Right lobe of liver (tissue), 6 donors: ENCODE measurements at regions not wholly inside any gene's neighbourhood (a gene's known extent, or its start where the extent isn't known, plus 50 kb on each side); places are given as distances from the start of the nearest gene placed in this dataset.

ENCODE experiments used
- ATAC-seq, 4 donors: fragments of 200-7000 bp; cut with Tn5 transposase; one replicate each; pipeline ENCODE4 v1.9.1; 2020; ENCODE audit warnings: mild to moderate bottlenecking in 4 of 4, moderate library complexity in 4 of 4
- DNase-seq, 3 donors: peaks; one replicate each; pipeline ENCODE4 v3.0.0-alpha.2; 2020
- H3K27ac ChIP-seq, 3 donors: fragments of 200-600 bp; one replicate each; pipeline ENCODE4 v1.8.0; 2022
- H3K27me3 ChIP-seq, 2 donors: fragments of 200-600 bp; one replicate each; pipeline ENCODE4 v1.8.0; 2022
- H3K36me3 ChIP-seq, 4 donors: fragments of 200-600 bp; sonication (generic) in 1 of 4; one replicate each; pipeline versions ENCODE4 v1.5.1 to v1.8.0; 2017 to 2022; ENCODE audit warnings: control low read depth in 1 of 4
- H3K4me1 ChIP-seq, 4 donors: fragments of 200-600 bp; sonication (generic) in 1 of 4; one replicate each; pipeline versions ENCODE4 v1.5.1 to v1.8.0; 2017 to 2022; ENCODE audit warnings: control low read depth in 1 of 4
- H3K4me3 ChIP-seq, 3 donors: fragments of 200-600 bp; one replicate each; pipeline ENCODE4 v1.8.0; 2022
- H3K9me3 ChIP-seq, 4 donors: fragments of 200-600 bp; sonication (generic) in 1 of 4; one replicate each; pipeline versions ENCODE4 v1.5.1 to v1.8.0; 2017 to 2022; ENCODE audit warnings: control low read depth in 1 of 4
- POLR2A ChIP-seq: fragments of 450-650 bp; IDR thresholded peaks from one replicate; pipeline ENCODE4 v1.6.1; 2017; ENCODE audit warnings: antibody characterized with exemption, mild to moderate bottlenecking
- WGBS: methylation state at CpG from one replicate; pipeline ENCODE4 v1.1.6; 2018; ENCODE audit warnings: low coverage, low lambda C conversion rate; ENCODE audit not compliant: insufficient coverage; ENCODE audit errors: missing lambda C conversion rate; 5-methylcytosine and 5-hydroxymethylcytosine counted together
- intact Hi-C, 2 donors: fragments of 100-400 bp; cut with DNase I; formaldehyde crosslinking; loops; one replicate each; pipeline versions ENCODE4 v1.11.2 to v1.14.1; 2022
- TF ChIP-seq, protein P1 (sequence below), 4 donors: fragments of 200-600 bp in 3 of 4; fragments of 450-650 bp in 1 of 4; IDR thresholded peaks; one replicate each; pipeline versions ENCODE4 v1.5.1 to v1.8.0; 2016 to 2022; ENCODE audit warnings: antibody characterized with exemption in 4 of 4, mild to moderate bottlenecking in 2 of 4
- donor health status: DM: no; HTN: yes; CAD: no.
- donor health status: DM: no; HTN: no; CAD: no.
- donor health status: DM: no; HTN: no; CAD: no.
- donor health status: DM: no; HTN: yes; CAD: no.
- donor health status: DM: no; HTN: yes; CAD: no.

DNA sequence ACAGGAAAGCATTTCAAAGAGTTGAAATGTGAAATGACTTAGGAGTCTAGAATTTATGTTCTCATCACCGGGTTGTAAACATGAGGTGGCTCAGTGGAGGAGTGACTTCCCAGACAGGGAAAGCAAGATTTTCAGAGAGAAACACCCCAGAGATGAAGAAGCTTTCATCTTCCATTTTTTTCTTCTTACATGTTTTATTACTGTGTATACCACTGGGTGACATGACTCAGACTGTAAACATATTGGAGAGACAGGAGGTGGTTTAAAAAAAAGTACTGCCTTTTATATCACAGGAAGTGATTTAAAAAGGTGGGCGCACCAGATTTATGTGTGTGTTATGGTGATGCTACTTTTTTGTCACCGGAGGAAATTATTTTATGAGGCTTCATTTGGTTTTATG, 209.1 kb upstream of the TUT7 start:
- ATAC-seq = no peak
- intact Hi-C loops = no loop called here

GRCh38 chr9:86562691-86563090, 208.5 kb upstream of the TUT7 start:
- Histone ChIP-seq H3K27me3 (no peaks in the 10 kb centered on the region), H3K9me3 (no peaks in the 10 kb centered on the region), H3K36me3 (no peaks in the 10 kb centered on the region), H3K4me1 (no peaks in the 10 kb centered on the region), H3K27ac (no peak overlapping the region), H3K4me3 (no peak overlapping the region)
- 42% methylated on average over 5 of the region's 5 CpGs for WGBS
- ATAC-seq (no peak), DNase-seq (no peak)
- no peak for TF ChIP-seq POLR2A
- TF ChIP-seq, protein P1, sequence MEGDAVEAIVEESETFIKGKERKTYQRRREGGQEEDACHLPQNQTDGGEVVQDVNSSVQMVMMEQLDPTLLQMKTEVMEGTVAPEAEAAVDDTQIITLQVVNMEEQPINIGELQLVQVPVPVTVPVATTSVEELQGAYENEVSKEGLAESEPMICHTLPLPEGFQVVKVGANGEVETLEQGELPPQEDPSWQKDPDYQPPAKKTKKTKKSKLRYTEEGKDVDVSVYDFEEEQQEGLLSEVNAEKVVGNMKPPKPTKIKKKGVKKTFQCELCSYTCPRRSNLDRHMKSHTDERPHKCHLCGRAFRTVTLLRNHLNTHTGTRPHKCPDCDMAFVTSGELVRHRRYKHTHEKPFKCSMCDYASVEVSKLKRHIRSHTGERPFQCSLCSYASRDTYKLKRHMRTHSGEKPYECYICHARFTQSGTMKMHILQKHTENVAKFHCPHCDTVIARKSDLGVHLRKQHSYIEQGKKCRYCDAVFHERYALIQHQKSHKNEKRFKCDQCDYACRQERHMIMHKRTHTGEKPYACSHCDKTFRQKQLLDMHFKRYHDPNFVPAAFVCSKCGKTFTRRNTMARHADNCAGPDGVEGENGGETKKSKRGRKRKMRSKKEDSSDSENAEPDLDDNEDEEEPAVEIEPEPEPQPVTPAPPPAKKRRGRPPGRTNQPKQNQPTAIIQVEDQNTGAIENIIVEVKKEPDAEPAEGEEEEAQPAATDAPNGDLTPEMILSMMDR (IDR thresholded peaks at IDR 0.05) = no peak
- intact Hi-C loops = no loop called here

More for the DNA sequence above, 209.1 kb upstream of the TUT7 start:
- WGBS = 65% methylated on average over 3 of the region's 3 CpGs
- H3K36me3 ChIP-seq = no peaks in the 10 kb centered on the region
- no peak overlapping the region for H3K4me3 ChIP-seq
- H3K4me1 ChIP-seq = no peaks in the 10 kb centered on the region
- H3K9me3 ChIP-seq = no peaks in the 10 kb centered on the region
- TF ChIP-seq, protein P1 (IDR thresholded peaks at IDR 0.05) = no peak
- no peak for TF ChIP-seq POLR2A
- DNase-seq = no peak
- H3K27ac ChIP-seq = no peak overlapping the region
- no peaks in the 10 kb centered on the region for H3K27me3 ChIP-seq

- H3K4me1 ChIP-seq = no peaks in the 10 kb centered on the region
- no peak overlapping the region for H3K4me3 ChIP-seq
- ATAC-seq (no peak), DNase-seq (no peak)
- WGBS = 86% methylated on average over 3 of the region's 3 CpGs
- intact Hi-C loops = no loop called here
- H3K9me3 ChIP-seq = no peaks in the 10 kb centered on the region
- no peaks in the 10 kb centered on the region for H3K27me3 ChIP-seq
- no peaks in the 10 kb centered on the region for H3K36me3 ChIP-seq
- TF ChIP-seq, protein P1 (IDR thresholded peaks at IDR 0.05) = no peak
- no peak for TF ChIP-seq POLR2A
- no peak overlapping the region for H3K27ac ChIP-seq
These were observed 203.7 kb upstream of the TUT7 start for GRCh38 chr9:86557918-86558317.

DNA sequence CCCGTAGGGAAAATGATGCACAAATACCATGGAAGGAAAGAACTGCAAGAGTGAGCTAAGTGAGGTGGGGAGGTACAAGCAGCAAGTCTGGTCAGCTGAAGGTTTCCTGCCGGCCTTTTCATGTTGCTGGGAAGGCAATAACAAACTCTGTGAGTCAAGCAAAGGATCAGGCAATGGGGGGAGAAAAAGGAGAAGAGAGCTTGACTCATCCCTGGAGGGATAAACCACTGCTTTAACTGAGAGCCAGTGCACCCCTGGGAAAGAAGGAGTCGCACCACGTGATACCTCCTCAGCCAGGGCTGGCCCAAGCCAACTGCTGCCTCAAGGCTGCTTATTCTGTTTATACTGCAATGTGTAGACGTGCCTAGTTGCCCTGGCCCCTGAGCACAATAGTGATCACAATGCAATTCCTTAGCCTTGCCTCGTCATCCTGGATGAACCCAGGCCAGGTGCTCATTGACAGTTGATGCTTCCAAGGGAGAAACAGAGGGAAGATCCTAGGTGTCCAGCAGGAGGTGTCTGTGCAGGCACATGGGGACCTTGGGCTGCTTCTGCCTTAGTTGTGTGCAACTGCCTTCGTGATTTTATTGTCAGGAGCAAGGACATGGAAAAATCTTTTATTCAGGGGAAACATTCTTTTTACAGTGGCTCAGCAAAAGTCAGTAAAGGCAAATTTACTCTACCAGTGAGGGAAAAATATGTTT, 203.0 kb upstream of the TUT7 start:
- no peaks in the 10 kb centered on the region for H3K36me3 ChIP-seq
- H3K4me3 ChIP-seq = no peak overlapping the region
- DNase-seq (no peak), ATAC-seq (no peak)
- no peaks in the 10 kb centered on the region for H3K27me3 ChIP-seq
- no peaks in the 10 kb centered on the region for H3K4me1 ChIP-seq
- intact Hi-C loops = no loop called here
- H3K9me3 ChIP-seq = no peaks in the 10 kb centered on the region
- H3K27ac ChIP-seq = no peak overlapping the region
- TF ChIP-seq, protein P1 (IDR thresholded peaks at IDR 0.05) = no peak
- no peak for TF ChIP-seq POLR2A
- WGBS = 35% methylated on average over 5 of the region's 7 CpGs

- DNase-seq (no peak), ATAC-seq (no peak)
- no peaks in the 10 kb centered on the region for H3K27me3 ChIP-seq
- TF ChIP-seq, protein P1 (IDR thresholded peaks at IDR 0.05) = no peak
- TF ChIP-seq POLR2A = no peak
- H3K4me1 ChIP-seq = no peaks in the 10 kb centered on the region
- H3K9me3 ChIP-seq = no peaks in the 10 kb centered on the region
- WGBS = 38% methylated on average over 2 of the region's 2 CpGs
- no peaks in the 10 kb centered on the region for H3K36me3 ChIP-seq
- intact Hi-C loops = no loop called here
- H3K27ac ChIP-seq = no peak overlapping the region
- H3K4me3 ChIP-seq = no peak overlapping the region
These were observed 201.5 kb upstream of the TUT7 start for GRCh38 chr9:86555661-86556060.
